HepG2 (cell line): ENCODE measurements at regions not wholly inside any gene's neighbourhood (a gene's known extent, or its start where the extent isn't known, plus 50 kb on each side); places are given as distances from the start of the nearest gene placed in this dataset.

Experiments
- ATAC-seq: fragments of 200-7000 bp; cut with Tn5 transposase; 3 replicates; pipeline ENCODE4 v1.9.1; 2020; ENCODE audit warnings: mild to moderate bottlenecking, moderate library complexity
- BruUV-seq: library from RNA; stranded (reverse); fragments of 400-500 nt; replicated peaks from 2 replicates; lab custom pipeline; 2021; lab: Mats Ljungman, UMichigan
- CTCF ChIA-PET: fragments of 300-600 bp; formaldehyde crosslinking; extraction: SDS; loops from one replicate; lab custom pipeline; 2021; ENCODE audit warnings: low total read pairs, inconsistent platforms, low intra/inter-chr PET ratio; lab: Yijun Ruan, JAX
- POLR2A ChIA-PET: fragments of 350-600 bp; sonication (Branson Sonifier 250); formaldehyde crosslinking; loops from one replicate; lab custom pipeline; 2020; ENCODE audit warnings: antibody characterized with exemption, inconsistent platforms; lab: Yijun Ruan, JAX
- DNase-seq: peaks from one replicate; pipeline ENCODE4 v3.0.0-alpha.2; 2015; ENCODE audit warnings: low spot score
- FAIRE-seq: peaks from 3 replicates; lab custom pipeline; 2011; peaks lifted over from hg19 to GRCh38; lab: Jason Lieb, UNC
- H2AFZ ChIP-seq: one replicate; pipeline ENCODE4 v1.6.1; 2011; ENCODE audit warnings: low read length, inconsistent platforms
- H3K27ac ChIP-seq: fragments of 300-600 bp; 3 replicates; pipeline ENCODE4 v1.8.0; 2011; ENCODE audit warnings: mixed run types, mild to moderate bottlenecking, mixed read lengths, low read length, inconsistent platforms; ENCODE audit not compliant: insufficient read depth; ENCODE audit errors: extremely low read length
- H3K27me3 ChIP-seq, 2 experiments: fragments of 200-600 bp in 1 of 2; 2 replicates in 1 of 2; 3 replicates in 1 of 2; pipeline versions ENCODE4 v1.6.0 to v1.8.0; 2011; ENCODE audit warnings: low read length in 2 of 2, mild to moderate bottlenecking in 2 of 2, moderate library complexity in 2 of 2, inconsistent platforms in 1 of 2; ENCODE audit not compliant: insufficient read depth in 2 of 2, control insufficient read depth in 1 of 2
- H3K36me3 ChIP-seq, 2 experiments: fragments of 200-600 bp in 1 of 2; replicated peaks in 1 of 2; 2 replicates in 1 of 2; 3 replicates in 1 of 2; pipeline versions ENCODE4 v1.5.1 to v1.8.0; 2011; ENCODE audit warnings: low read length in 2 of 2, inconsistent platforms in 1 of 2; ENCODE audit not compliant: insufficient read depth in 2 of 2, control insufficient read depth in 1 of 2
- H3K4me1 ChIP-seq: 2 replicates; pipeline ENCODE4 v1.5.1; 2012; ENCODE audit warnings: low read length, inconsistent platforms; ENCODE audit not compliant: insufficient read depth
- H3K4me2 ChIP-seq: 2 replicates; pipeline ENCODE4 v1.6.0; 2011; ENCODE audit warnings: low read depth, low read length, inconsistent platforms
- H3K4me3 ChIP-seq, 3 experiments: fragments of 200-600 bp in 1 of 3; sonication (generic), shearing (Covaris generic) in 1 of 3; replicated peaks in 1 of 3; 2 replicates each; pipeline ENCODE4 v1.5.1; 2011 to 2016; ENCODE audit warnings: low read length in 3 of 3, inconsistent platforms in 2 of 3, low read depth in 2 of 3, mild to moderate bottlenecking in 2 of 3, control low read depth in 1 of 3, mixed read lengths in 1 of 3; ENCODE audit not compliant: insufficient read depth in 1 of 3
- H3K79me2 ChIP-seq: one replicate; pipeline ENCODE4 v1.6.1; 2011; ENCODE audit warnings: low read length, inconsistent platforms; ENCODE audit not compliant: insufficient read depth
- H3K9ac ChIP-seq: 2 replicates; pipeline ENCODE4 v1.6.0; 2011; ENCODE audit warnings: mild to moderate bottlenecking, low read depth, low read length, inconsistent platforms; ENCODE audit not compliant: insufficient read depth
- H3K9me3 ChIP-seq: 2 replicates; pipeline ENCODE4 v1.5.1; 2012; ENCODE audit warnings: mild to moderate bottlenecking, low read length
- H4K20me1 ChIP-seq: 2 replicates; pipeline ENCODE4 v1.6.0; 2011; ENCODE audit warnings: inconsistent platforms, mild to moderate bottlenecking, low read length, moderate library complexity; ENCODE audit not compliant: insufficient read depth
- AKAP8 ChIP-seq: sonication (generic); formaldehyde crosslinking; IDR thresholded peaks from 2 replicates; pipeline ENCODE4 v1.5.1; 2020; ENCODE audit warnings: mild to moderate bottlenecking, missing genetic modification reagents
- BRF2 ChIP-seq: sonication (generic); formaldehyde crosslinking; IDR thresholded peaks from 2 replicates; pipeline ENCODE4 v1.8.1; 2022; ENCODE audit warnings: mild to moderate bottlenecking, missing genetic modification reagents
- HNF1A ChIP-seq, 2 experiments: sonication (generic) in 1 of 2; formaldehyde crosslinking in 1 of 2; IDR thresholded peaks; 2 replicates each; pipeline versions ENCODE4 v1.4.0 to v1.6.1; 2016 to 2020; ENCODE audit warnings: borderline replicate concordance in 1 of 2, low read depth in 1 of 2, mild to moderate bottlenecking in 1 of 2, missing genetic modification reagents in 1 of 2
- HNRNPUL1 ChIP-seq: fragments of 200-400 bp; formaldehyde crosslinking; IDR thresholded peaks from 2 replicates; pipeline ENCODE4 v1.6.1; 2017; ENCODE audit warnings: low read depth, mild to moderate bottlenecking, low read length, moderate library complexity
- MBNL3 ChIP-seq: fragments of 250-450 bp; sonication (Bioruptor Pico); conservative IDR thresholded peaks from 2 replicates; pipeline ENCODE4 v1.8.0; 2022; ENCODE audit warnings: mild to moderate bottlenecking, inconsistent platforms
- NFE2L2 ChIP-seq: fragments of 150-350 bp; IDR thresholded peaks from 2 replicates; pipeline ENCODE4 v1.6.1; 2014; ENCODE audit warnings: low read length
- NFIC ChIP-seq: IDR thresholded peaks from 2 replicates; pipeline ENCODE4 v1.6.1; 2012; ENCODE audit warnings: mild to moderate bottlenecking, low read length, inconsistent platforms
- PPARG ChIP-seq: conservative IDR thresholded peaks from 2 replicates; pipeline ENCODE4 v1.6.1; 2016; ENCODE audit warnings: missing biosample characterization, missing genetic modification reagents
- ZFYVE20 ChIP-seq: sonication (generic); formaldehyde crosslinking; IDR thresholded peaks from 2 replicates; pipeline ENCODE4 v1.8.0; 2023; ENCODE audit warnings: low read depth, mild to moderate bottlenecking, moderate library complexity, missing genetic modification reagents, borderline replicate concordance
- ZNF652 ChIP-seq: IDR thresholded peaks from 2 replicates; pipeline ENCODE4 v1.6.1; 2016; ENCODE audit warnings: low read depth, borderline replicate concordance
- ZNF749 ChIP-seq: sonication (generic); formaldehyde crosslinking; IDR thresholded peaks from 2 replicates; pipeline ENCODE4 v1.8.0; 2022; ENCODE audit warnings: mild to moderate bottlenecking, missing genetic modification reagents, moderate library complexity, borderline replicate concordance
- ZNF816 ChIP-seq: sonication (generic); formaldehyde crosslinking; IDR thresholded peaks from 2 replicates; pipeline ENCODE4 v1.8.0; 2022; ENCODE audit warnings: missing genetic modification reagents, mild to moderate bottlenecking, borderline replicate concordance
- WGBS: methylation state at CpG from one replicate; pipeline ENCODE4 v1.1.6; 2017; ENCODE audit warnings: low lambda C conversion rate; 5-methylcytosine and 5-hydroxymethylcytosine counted together
- in situ Hi-C: cut with HindIII; loops from 2 replicates; pipeline ENCODE4 v1.10.0; 2017; ENCODE audit warnings: low pct_unique_long_range_greater_than_20kb; ENCODE audit not compliant: extremely low pct_ligation_motif_present
- intact Hi-C: fragments of 100-400 bp; cut with micrococcal nuclease; formaldehyde crosslinking; loops from one replicate; pipeline ENCODE4 v1.10.0; 2022; ENCODE audit not compliant: unreplicated experiment
- TF ChIP-seq, protein P1 (sequence below): sonication (generic); formaldehyde crosslinking; IDR thresholded peaks from 2 replicates; pipeline ENCODE4 v1.4.0; 2020; ENCODE audit warnings: missing genetic modification reagents, borderline replicate concordance

- TF ChIP-seq HNF1A (IDR thresholded peaks at IDR 0.05; ENCODE audit: low read depth) (no peak), HNF1A (CRISPR knock-in tag; IDR thresholded peaks at IDR 0.05; ENCODE audit: borderline replicate concordance) (no peak), ZNF652 (CRISPR knock-in tag) (no peak)
These were observed 246.3 kb downstream of the SUCLG1 start (continued) for GRCh38 chr2:84212611-84213314.

DNA sequence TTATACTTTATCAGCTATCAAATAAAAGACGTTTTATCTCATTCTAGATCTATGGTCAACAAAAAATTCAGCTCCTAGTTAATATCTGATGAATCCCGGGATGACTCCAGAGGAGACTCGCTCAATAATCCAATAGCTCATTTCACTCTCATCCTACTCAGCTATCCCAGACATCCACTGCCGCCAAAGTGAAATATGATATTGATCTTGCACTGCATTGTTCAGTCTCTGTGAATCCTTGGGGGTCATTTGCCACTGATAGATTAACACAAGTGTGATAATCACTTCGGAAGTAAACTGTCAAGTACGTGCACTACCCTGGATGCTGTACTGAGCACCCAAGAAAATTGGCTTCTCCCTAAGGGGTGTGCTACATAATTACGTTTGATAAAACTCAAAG lies 249.1 kb downstream of the SUCLG1 start:
- Histone ChIP-seq H3K36me3 (no peaks in the 10 kb centered on the region), H4K20me1 (no peaks in the 10 kb centered on the region), H3K4me3 (no peak overlapping the region), H3K9ac (no peak overlapping the region), H3K79me2 (no peaks in the 10 kb centered on the region), H3K27me3 (peaks cover 0 to 11% of the 10 kb centered on the region in 2 experiments; a peak in 3 of 5 replicates), H3K4me2 (no peak overlapping the region), H2AFZ (no peak overlapping the region), H3K4me1 (peaks cover 7% of the 10 kb centered on the region), H3K27ac (no peak overlapping the region), H3K9me3 (no peaks in the 10 kb centered on the region)
- ChIA-PET POLR2A (no interaction called here), CTCF (no interaction called here)
- DNase-seq (no peak), ATAC-seq (no peak), FAIRE-seq (no peak)
- BruUV-seq: no TSS peak
- in situ Hi-C loops: no loop called here
- WGBS: 38% methylated on average over 7 of the region's 7 CpGs
- intact Hi-C loops: no loop called here
- TF ChIP-seq BRF2 (CRISPR knock-in tag) (no peak), AKAP8 (no peak), NFIC (no peak), MBNL3 (CRISPR knock-in tag) (no peak), ZNF749 (no peak), HNRNPUL1 (no peak), ZNF816 (CRISPR knock-in tag) (no peak), NFE2L2 (no peak), PPARG (CRISPR knock-in tag) (no peak), ZFYVE20 (no peak)
- TF ChIP-seq, protein P1, sequence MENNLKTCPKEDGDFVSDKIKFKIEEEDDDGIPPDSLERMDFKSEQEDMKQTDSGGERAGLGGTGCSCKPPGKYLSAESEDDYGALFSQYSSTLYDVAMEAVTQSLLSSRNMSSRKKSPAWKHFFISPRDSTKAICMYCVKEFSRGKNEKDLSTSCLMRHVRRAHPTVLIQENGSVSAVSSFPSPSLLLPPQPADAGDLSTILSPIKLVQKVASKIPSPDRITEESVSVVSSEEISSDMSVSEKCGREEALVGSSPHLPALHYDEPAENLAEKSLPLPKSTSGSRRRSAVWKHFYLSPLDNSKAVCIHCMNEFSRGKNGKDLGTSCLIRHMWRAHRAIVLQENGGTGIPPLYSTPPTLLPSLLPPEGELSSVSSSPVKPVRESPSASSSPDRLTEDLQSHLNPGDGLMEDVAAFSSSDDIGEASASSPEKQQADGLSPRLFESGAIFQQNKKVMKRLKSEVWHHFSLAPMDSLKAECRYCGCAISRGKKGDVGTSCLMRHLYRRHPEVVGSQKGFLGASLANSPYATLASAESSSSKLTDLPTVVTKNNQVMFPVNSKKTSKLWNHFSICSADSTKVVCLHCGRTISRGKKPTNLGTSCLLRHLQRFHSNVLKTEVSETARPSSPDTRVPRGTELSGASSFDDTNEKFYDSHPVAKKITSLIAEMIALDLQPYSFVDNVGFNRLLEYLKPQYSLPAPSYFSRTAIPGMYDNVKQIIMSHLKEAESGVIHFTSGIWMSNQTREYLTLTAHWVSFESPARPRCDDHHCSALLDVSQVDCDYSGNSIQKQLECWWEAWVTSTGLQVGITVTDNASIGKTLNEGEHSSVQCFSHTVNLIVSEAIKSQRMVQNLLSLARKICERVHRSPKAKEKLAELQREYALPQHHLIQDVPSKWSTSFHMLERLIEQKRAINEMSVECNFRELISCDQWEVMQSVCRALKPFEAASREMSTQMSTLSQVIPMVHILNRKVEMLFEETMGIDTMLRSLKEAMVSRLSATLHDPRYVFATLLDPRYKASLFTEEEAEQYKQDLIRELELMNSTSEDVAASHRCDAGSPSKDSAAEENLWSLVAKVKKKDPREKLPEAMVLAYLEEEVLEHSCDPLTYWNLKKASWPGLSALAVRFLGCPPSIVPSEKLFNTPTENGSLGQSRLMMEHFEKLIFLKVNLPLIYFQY (CRISPR knock-in tag): no peak
